HepG2 (cell line): ENCODE measurements at regions not wholly inside any gene's neighbourhood (a gene's known extent, or its start where the extent isn't known, plus 50 kb on each side); places are given as distances from the start of the nearest gene placed in this dataset.

ENCODE experiments used
- CEBPZ ChIP-seq: IDR thresholded peaks from 2 replicates; pipeline ENCODE4 v1.6.1; 2012; ENCODE audit warnings: low read length, improper control_type of control experiment
- ETS1 ChIP-seq: sonication (generic); formaldehyde crosslinking; IDR thresholded peaks from 2 replicates; pipeline ENCODE4 v1.4.0; 2020; ENCODE audit warnings: missing genetic modification reagents
- FOXP4 ChIP-seq: sonication (generic); formaldehyde crosslinking; IDR thresholded peaks from 2 replicates; pipeline ENCODE4 v1.4.0; 2020; ENCODE audit warnings: missing genetic modification reagents
- HNF1A ChIP-seq, 2 experiments: sonication (generic) in 1 of 2; formaldehyde crosslinking in 1 of 2; IDR thresholded peaks; 2 replicates each; pipeline versions ENCODE4 v1.4.0 to v1.6.1; 2016 to 2020; ENCODE audit warnings: borderline replicate concordance in 1 of 2, low read depth in 1 of 2, mild to moderate bottlenecking in 1 of 2, missing genetic modification reagents in 1 of 2
- IRF2 ChIP-seq: IDR thresholded peaks from 2 replicates; pipeline ENCODE4 v1.6.1; 2018; ENCODE audit warnings: missing genetic modification reagents, missing compliant biosample characterization
- MXD1 ChIP-seq: sonication (generic); formaldehyde crosslinking; IDR thresholded peaks from 2 replicates; pipeline ENCODE4 v1.4.0; 2020; ENCODE audit warnings: mild to moderate bottlenecking, missing genetic modification reagents
- ZC3H4 ChIP-seq: sonication (generic); formaldehyde crosslinking; IDR thresholded peaks from 2 replicates; pipeline ENCODE4 v1.4.0; 2020; ENCODE audit warnings: missing genetic modification reagents, borderline replicate concordance
- ZNF17 ChIP-seq: sonication (generic); formaldehyde crosslinking; IDR thresholded peaks from 2 replicates; pipeline ENCODE4 v1.5.0; 2020; ENCODE audit warnings: mild to moderate bottlenecking, missing genetic modification reagents
- ZNF225 ChIP-seq: sonication (generic); formaldehyde crosslinking; IDR thresholded peaks from 2 replicates; pipeline ENCODE4 v1.4.0; 2020; ENCODE audit warnings: mild to moderate bottlenecking, missing genetic modification reagents
- ZNF33B ChIP-seq: sonication (generic); formaldehyde crosslinking; IDR thresholded peaks from 2 replicates; pipeline ENCODE4 v1.5.1; 2020; ENCODE audit warnings: mild to moderate bottlenecking, missing genetic modification reagents
- ZNF510 ChIP-seq: sonication (generic); formaldehyde crosslinking; IDR thresholded peaks from 2 replicates; pipeline ENCODE4 v1.4.0; 2020; ENCODE audit warnings: low read depth, mild to moderate bottlenecking, missing genetic modification reagents
- ZNF549 ChIP-seq: sonication (generic); formaldehyde crosslinking; IDR thresholded peaks from 2 replicates; pipeline ENCODE4 v1.5.0; 2020; ENCODE audit warnings: missing genetic modification reagents

- no peak for TF ChIP-seq HNF1A (IDR thresholded peaks at IDR 0.05; ENCODE audit: low read depth)
- TF ChIP-seq HNF1A (CRISPR knock-in tag; IDR thresholded peaks at IDR 0.05; ENCODE audit: borderline replicate concordance), result no peak
- no peak for TF ChIP-seq ZNF33B (CRISPR knock-in tag)
- no peak for TF ChIP-seq MXD1 (CRISPR knock-in tag)
- no peak for TF ChIP-seq ZNF225
- TF ChIP-seq ZNF549 (CRISPR knock-in tag), result no peak
- TF ChIP-seq ETS1 (CRISPR knock-in tag), result no peak
- no peak for TF ChIP-seq CEBPZ
- TF ChIP-seq ZNF510 (CRISPR knock-in tag), result no peak
- no peak for TF ChIP-seq ZNF17
- TF ChIP-seq ZC3H4, result no peak
- TF ChIP-seq FOXP4 (CRISPR knock-in tag), result no peak
- no peak for TF ChIP-seq IRF2
- TF ChIP-seq, all 625 proteins: peak for 0
Observed at GRCh38 chr6:141922898-141923297, 209.8 kb upstream of the GJE1 start (continued).
